ENCODE measurements at regions not wholly inside any gene's neighbourhood (a gene's known extent, or its start where the extent isn't known, plus 50 kb on each side); places are given as distances from the start of the nearest gene placed in this dataset.
A peak's percentile ranks its signal among the peaks of the same experiment; 100 is the strongest.

DNA sequence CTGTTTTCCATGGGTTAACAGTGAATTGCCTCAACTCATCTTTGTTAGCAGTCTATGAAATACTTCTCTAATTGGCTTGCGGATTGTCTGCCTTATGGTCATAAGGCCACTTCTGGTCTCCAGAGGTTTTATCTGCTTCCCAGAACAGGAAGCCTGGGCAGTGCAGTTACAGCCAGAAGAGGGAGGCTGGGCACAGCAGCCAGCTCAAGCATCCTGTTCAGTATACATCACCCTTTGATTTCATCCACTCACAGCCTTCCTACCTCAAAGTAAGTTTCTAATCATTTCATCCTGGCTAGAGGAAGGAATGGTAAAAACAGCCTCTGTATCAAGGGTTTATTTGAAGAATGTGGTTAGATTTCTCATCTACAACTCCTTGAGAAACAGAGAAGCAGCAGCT, 311.5 kb upstream of the DEPDC1 start:
- TF ChIP-seq, protein P1, sequence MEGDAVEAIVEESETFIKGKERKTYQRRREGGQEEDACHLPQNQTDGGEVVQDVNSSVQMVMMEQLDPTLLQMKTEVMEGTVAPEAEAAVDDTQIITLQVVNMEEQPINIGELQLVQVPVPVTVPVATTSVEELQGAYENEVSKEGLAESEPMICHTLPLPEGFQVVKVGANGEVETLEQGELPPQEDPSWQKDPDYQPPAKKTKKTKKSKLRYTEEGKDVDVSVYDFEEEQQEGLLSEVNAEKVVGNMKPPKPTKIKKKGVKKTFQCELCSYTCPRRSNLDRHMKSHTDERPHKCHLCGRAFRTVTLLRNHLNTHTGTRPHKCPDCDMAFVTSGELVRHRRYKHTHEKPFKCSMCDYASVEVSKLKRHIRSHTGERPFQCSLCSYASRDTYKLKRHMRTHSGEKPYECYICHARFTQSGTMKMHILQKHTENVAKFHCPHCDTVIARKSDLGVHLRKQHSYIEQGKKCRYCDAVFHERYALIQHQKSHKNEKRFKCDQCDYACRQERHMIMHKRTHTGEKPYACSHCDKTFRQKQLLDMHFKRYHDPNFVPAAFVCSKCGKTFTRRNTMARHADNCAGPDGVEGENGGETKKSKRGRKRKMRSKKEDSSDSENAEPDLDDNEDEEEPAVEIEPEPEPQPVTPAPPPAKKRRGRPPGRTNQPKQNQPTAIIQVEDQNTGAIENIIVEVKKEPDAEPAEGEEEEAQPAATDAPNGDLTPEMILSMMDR (IDR thresholded peaks at IDR 0.05), result no peak

DNA sequence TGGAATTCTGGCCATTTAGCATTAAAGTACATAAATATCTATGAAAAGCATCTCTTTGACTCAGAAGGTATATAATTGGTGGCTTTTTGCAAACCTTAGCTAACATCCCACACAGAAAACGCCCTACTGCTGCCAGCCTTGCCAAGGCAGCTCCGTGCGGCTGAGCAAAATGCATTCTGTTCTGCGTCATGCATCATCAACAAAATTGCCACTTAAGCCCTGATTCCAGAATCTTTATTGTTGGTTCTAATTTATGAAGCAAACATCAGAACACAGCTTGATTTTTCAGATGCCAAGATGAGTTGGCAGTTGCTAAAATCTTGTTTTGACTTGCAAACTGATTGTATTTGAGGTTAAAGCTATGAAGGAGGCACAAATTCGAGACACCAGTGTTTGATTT, 314.9 kb upstream of the DEPDC1 start:
- TF ChIP-seq, protein P1 (IDR thresholded peaks at IDR 0.05), result no peak

DNA sequence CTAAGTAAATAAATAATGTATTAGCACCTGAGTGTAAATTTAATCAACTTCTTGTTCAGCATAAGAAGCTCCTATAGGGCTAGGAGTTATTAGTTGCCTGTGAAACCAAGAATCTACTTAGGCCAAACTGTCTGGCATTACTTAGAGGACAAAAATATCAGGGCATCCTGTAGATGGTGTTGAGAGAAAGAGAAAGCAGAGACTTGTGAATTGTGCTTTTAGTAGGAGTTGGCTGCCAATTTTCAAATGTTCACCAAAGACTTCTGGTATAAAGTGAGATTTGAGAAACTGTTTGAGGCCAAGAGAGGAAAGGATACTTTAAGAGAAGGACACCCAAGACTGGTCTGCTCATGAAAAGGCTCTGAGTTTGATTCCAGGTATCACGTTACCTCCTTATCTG, 315.5 kb upstream of the DEPDC1 start:
- TF ChIP-seq, protein P1 (IDR thresholded peaks at IDR 0.05), result no peak

DNA sequence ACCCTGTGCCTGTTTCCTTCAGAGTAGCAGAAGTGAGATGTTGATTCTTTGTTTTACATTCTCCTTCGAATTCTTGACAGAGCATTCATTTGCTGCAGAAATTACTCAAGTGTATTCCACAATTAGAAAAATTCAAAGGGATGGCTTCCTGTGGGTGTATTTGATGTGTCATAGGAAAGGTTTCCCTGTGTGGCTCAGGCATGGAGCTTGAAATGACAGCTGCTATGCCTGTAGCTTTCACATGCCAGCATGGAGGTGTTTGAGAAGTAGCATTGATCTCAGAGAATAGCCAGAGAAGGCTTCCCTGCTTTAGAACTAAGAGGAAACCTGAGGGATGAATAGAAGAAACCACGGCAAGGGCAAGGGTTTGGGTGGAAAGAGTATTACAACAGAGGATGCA, 317.2 kb upstream of the DEPDC1 start:
- TF ChIP-seq, protein P1 (IDR thresholded peaks at IDR 0.05), result no peak

DNA sequence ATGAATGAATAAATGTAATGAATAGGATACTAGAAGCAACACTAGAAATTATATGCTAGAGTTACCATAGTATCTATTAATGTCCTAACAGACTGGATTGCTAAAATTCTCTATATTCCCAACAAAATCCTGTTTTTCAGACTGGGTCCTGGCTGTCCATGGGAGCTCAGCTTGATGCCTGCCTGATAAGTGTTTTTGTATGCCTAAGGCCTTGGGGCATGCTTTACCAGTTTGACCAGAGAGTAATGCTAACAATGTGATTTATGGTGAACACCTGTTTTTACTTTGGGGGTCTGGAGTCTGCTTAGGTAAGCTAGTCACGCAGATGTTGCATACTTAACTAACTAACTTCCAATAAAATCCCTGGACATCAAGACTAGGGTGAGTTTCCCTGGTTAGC, 318.8 kb upstream of the DEPDC1 start:
- TF ChIP-seq, protein P1 (IDR thresholded peaks at IDR 0.05), result no peak

DNA sequence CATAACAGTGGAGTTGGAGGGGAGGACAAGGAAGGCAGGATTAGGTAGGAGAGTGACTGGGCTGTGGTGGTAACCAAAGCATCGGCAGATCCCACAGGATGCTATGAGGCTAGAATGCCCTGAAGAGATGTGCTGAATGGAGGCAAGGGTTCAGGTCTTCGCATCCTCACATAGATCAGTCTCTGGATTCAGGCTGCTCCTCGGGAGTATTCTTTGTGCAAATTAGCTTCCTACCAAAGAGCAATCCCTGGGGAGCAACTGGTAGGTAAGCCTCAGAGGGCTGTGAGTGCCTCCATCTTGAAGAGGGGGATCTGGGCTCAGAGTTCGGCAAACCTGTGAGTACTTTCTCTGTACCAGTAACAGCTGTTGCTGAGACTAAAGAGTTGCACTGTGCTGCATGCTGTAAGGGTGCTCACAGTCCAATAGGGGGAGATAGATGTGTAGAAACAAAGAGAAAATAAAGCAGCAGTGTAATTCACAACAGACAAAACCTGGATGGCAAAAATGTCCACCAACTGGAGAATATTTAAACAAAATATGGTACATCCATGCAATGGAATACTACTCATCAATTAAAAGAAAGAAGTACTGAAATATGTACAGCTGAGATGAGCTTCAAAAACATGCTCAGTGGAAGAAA, 322.4 kb upstream of the DEPDC1 start:
- TF ChIP-seq, protein P1 (IDR thresholded peaks at IDR 0.05), result peak; percentile 72

DNA sequence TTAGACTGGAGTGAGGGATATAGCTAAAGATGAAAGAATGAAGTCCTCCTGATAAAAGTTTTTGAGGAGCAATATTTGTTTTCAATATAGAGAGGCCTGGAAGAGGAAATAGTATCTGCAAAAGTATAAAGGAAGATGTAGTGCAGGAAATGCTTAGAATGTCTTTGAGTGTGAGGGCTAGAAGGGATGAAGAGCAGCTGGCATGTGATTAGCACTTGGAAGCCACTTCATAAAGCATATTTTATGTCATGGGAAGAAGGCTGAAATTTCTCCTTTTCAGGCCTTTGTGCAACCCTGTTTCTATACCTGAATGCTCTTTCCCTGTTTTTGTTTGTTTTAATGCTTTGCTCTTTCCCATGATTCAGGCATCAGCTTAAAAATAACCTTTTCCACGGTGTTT, 323.3 kb upstream of the DEPDC1 start:
- TF ChIP-seq, protein P1 (IDR thresholded peaks at IDR 0.05), result no peak

DNA sequence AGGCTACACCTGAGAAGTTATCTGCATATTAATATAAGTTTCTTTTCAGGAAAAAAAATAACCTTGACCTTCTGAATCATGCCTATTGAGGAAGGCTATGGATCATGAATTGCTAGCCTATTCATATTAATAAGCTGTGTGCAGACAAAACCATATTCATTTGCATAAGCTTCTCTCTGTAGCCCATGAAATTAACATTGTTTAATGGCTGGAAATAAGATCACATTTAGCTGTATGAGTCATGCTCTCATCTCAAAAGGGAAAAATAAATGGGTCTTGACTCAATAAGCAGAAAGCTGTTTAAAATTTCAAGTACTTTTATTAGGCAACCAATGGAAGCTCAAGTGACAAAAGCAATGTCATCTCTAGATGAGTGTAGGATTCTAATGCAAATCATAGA, 330.0 kb upstream of the DEPDC1 start:
- TF ChIP-seq, protein P1 (IDR thresholded peaks at IDR 0.05), result no peak
